ENCODE measurements at regions not wholly inside any gene's neighbourhood (a gene's known extent, or its start where the extent isn't known, plus 50 kb on each side); places are given as distances from the start of the nearest gene placed in this dataset.

GRCh38 chr7:16317406-16317805, 103.9 kb downstream of the CRPPA start:
- H3K4me1 Mint-ChIP-seq (ENCODE audit: low read depth) = peaks cover 10% of the 10 kb centered on the region
- TF ChIP-seq CTCF (IDR thresholded peaks at IDR 0.05) = no peak
- H3K27ac Mint-ChIP-seq (ENCODE audit: unreplicated experiment) = no peak overlapping the region
- H3K36me3 Mint-ChIP-seq (ENCODE audit: low read depth) = no peaks in the 10 kb centered on the region
- DNase-seq (ENCODE audit: low spot score) = no peak
- no peak overlapping the region for H3K4me3 Mint-ChIP-seq (ENCODE audit: unreplicated experiment)
- H3K9me3 Mint-ChIP-seq (ENCODE audit: low read depth) = no peaks in the 10 kb centered on the region
- no peaks in the 10 kb centered on the region for H3K27me3 Mint-ChIP-seq (ENCODE audit: low read depth)

- H3K9me3 Mint-ChIP-seq (ENCODE audit: low read depth) = no peaks in the 10 kb centered on the region
- H3K4me1 Mint-ChIP-seq (ENCODE audit: low read depth) = peaks cover 10% of the 10 kb centered on the region
- no peak overlapping the region for H3K27ac Mint-ChIP-seq (ENCODE audit: unreplicated experiment)
- H3K36me3 Mint-ChIP-seq (ENCODE audit: low read depth) = no peaks in the 10 kb centered on the region
- no peak overlapping the region for H3K4me3 Mint-ChIP-seq (ENCODE audit: unreplicated experiment)
- TF ChIP-seq CTCF (IDR thresholded peaks at IDR 0.05) = no peak
- no peak for DNase-seq (ENCODE audit: low spot score)
- H3K27me3 Mint-ChIP-seq (ENCODE audit: low read depth) = no peaks in the 10 kb centered on the region
Measured at GRCh38 chr7:16315280-16315679, 106.1 kb downstream of the CRPPA start.

- TF ChIP-seq CTCF (IDR thresholded peaks at IDR 0.05) = no peak
- Mint-ChIP-seq H3K9me3 (ENCODE audit: low read depth) (no peaks in the 10 kb centered on the region), H3K27me3 (ENCODE audit: low read depth) (no peaks in the 10 kb centered on the region), H3K4me3 (ENCODE audit: unreplicated experiment) (no peak overlapping the region), H3K27ac (ENCODE audit: unreplicated experiment) (no peak overlapping the region), H3K4me1 (ENCODE audit: low read depth) (no peaks in the 10 kb centered on the region), H3K36me3 (ENCODE audit: low read depth) (no peaks in the 10 kb centered on the region)
- DNase-seq (ENCODE audit: low spot score) = no peak
Measured at GRCh38 chr7:16309129-16309528, 112.2 kb downstream of the CRPPA start.

- H3K4me1 Mint-ChIP-seq (ENCODE audit: low read depth) = no peaks in the 10 kb centered on the region
- DNase-seq (ENCODE audit: low spot score) = no peak
- H3K36me3 Mint-ChIP-seq (ENCODE audit: low read depth) = no peaks in the 10 kb centered on the region
- no peaks in the 10 kb centered on the region for H3K27me3 Mint-ChIP-seq (ENCODE audit: low read depth)
- TF ChIP-seq CTCF (IDR thresholded peaks at IDR 0.05) = no peak
- H3K9me3 Mint-ChIP-seq (ENCODE audit: low read depth) = no peaks in the 10 kb centered on the region
- no peak overlapping the region for H3K27ac Mint-ChIP-seq (ENCODE audit: unreplicated experiment)
- H3K4me3 Mint-ChIP-seq (ENCODE audit: unreplicated experiment) = no peak overlapping the region
Measured at GRCh38 chr7:16301291-16301690, 120.0 kb downstream of the CRPPA start.

- Mint-ChIP-seq H3K36me3 (ENCODE audit: low read depth) (no peaks in the 10 kb centered on the region), H3K27me3 (ENCODE audit: low read depth) (no peaks in the 10 kb centered on the region), H3K9me3 (ENCODE audit: low read depth) (no peaks in the 10 kb centered on the region), H3K4me3 (ENCODE audit: unreplicated experiment) (no peak overlapping the region), H3K4me1 (ENCODE audit: low read depth) (no peaks in the 10 kb centered on the region), H3K27ac (ENCODE audit: unreplicated experiment) (no peak overlapping the region)
- TF ChIP-seq CTCF (IDR thresholded peaks at IDR 0.05) = no peak
- DNase-seq (ENCODE audit: low spot score) = no peak
Measured at GRCh38 chr7:16300361-16300895, 120.9 kb downstream of the CRPPA start.

Measured in chondrocyte (in vitro differentiated cells).